ENCODE measurements at regions not wholly inside any gene's neighbourhood (a gene's known extent, or its start where the extent isn't known, plus 50 kb on each side); places are given as distances from the start of the nearest gene placed in this dataset.

GRCh38 chr4:14850455-14851097, 151.7 kb upstream of the CPEB2 start:
- TF ChIP-seq POLR2A (IDR thresholded peaks at IDR 0.05): no peak
- no peak for TF ChIP-seq POLR2AphosphoS5 (IDR thresholded peaks at IDR 0.05)
- TF ChIP-seq CTCF (IDR thresholded peaks at IDR 0.05): no peak
- Histone ChIP-seq H3K27ac (no peak overlapping the region), H3K4me3 (no peak overlapping the region), H3K36me3 (no peaks in the 10 kb centered on the region), H3K27me3 (replicated peaks; ENCODE audit: insufficient read depth) (no peaks in the 10 kb centered on the region), H3K9me3 (no peaks in the 10 kb centered on the region), H3K4me1 (replicated peaks) (no peaks in the 10 kb centered on the region)
- DNase-seq (ENCODE audit: low spot score): no peak
- 66% methylated on average over 1 of the region's 1 CpG for WGBS
- intact Hi-C loops (cut with DNase I): no loop called here

DNA sequence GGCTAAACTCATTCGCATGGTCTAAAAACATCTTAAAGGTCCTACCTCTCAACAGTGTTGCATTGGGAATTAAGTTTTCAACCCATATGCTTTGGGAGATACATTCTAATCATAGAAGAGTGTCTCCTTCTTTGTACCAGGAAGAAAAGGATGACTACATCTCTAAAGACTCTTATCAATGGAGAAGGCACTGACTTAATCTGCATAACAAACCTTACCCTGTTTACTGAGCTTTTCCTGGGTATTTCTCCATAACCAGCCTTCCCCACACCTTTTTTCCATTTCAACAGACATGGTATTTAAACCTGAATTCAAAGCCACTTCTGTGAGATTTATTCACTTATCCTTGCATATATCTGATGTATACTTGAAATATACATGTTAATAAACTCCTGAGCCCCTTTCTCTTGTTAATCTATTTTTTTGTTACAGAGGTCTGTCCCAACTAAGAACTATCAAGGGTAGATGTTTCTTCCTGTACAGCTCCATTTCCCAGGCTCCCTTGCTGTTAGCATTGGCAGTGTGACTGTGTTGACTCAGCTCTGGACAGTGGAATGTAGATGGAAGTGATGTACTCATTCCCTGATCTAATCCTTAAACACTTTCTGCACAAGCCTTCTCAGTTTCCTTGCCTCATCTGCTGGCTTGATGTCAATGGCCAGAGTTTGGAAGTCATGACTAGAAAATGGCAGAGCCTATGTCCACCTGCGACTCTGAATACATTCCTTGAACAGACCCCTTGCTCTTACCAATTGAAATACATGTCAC, 148.9 kb upstream of the CPEB2 start:
- TF ChIP-seq POLR2AphosphoS5 (IDR thresholded peaks at IDR 0.05) (peak; percentile 36), CTCF (IDR thresholded peaks at IDR 0.05) (no peak)

GRCh38 chr4:14855719-14856061, 146.6 kb upstream of the CPEB2 start:
- H3K27ac ChIP-seq: no peak overlapping the region
- WGBS: 82% methylated on average over 4 of the region's 4 CpGs

More for the DNA sequence above, 148.9 kb upstream of the CPEB2 start:
- no peak for DNase-seq (ENCODE audit: low spot score)
- 90% methylated on average over 2 of the region's 2 CpGs for whole genome bisulfite sequencing
- Histone ChIP-seq H3K4me3 (no peak overlapping the region), H3K4me1 (replicated peaks) (no peaks in the 10 kb centered on the region), H3K9me3 (no peaks in the 10 kb centered on the region), H3K27me3 (replicated peaks; ENCODE audit: insufficient read depth) (no peaks in the 10 kb centered on the region), H3K27ac (no peak overlapping the region), H3K36me3 (no peaks in the 10 kb centered on the region)
- intact Hi-C loops (cut with DNase I): no loop called here

GRCh38 chr4:14856062-14856933, 146.0 kb upstream of the CPEB2 start:
- no peaks in the 10 kb centered on the region for H3K4me1 ChIP-seq (replicated peaks)
- H3K27ac ChIP-seq: no peak overlapping the region
- H3K9me3 ChIP-seq: no peaks in the 10 kb centered on the region
- TF ChIP-seq CTCF (IDR thresholded peaks at IDR 0.05) (no peak), POLR2AphosphoS5 (IDR thresholded peaks at IDR 0.05) (peak; percentile 59)
- H3K27me3 ChIP-seq (replicated peaks; ENCODE audit: insufficient read depth): no peaks in the 10 kb centered on the region
- no peak overlapping the region for H3K4me3 ChIP-seq
- intact Hi-C loops (cut with DNase I): no loop called here
- DNase-seq (ENCODE audit: low spot score): peak; percentile 21
- 37% methylated on average over 5 of the region's 5 CpGs for WGBS
- no peaks in the 10 kb centered on the region for H3K36me3 ChIP-seq

More at GRCh38 chr4:14855719-14856061, 146.6 kb upstream of the CPEB2 start:
- Histone ChIP-seq H3K9me3 (no peaks in the 10 kb centered on the region), H3K36me3 (no peaks in the 10 kb centered on the region), H3K4me3 (no peak overlapping the region), H3K4me1 (replicated peaks) (no peaks in the 10 kb centered on the region), H3K27me3 (replicated peaks; ENCODE audit: insufficient read depth) (no peaks in the 10 kb centered on the region)
- intact Hi-C loops (cut with DNase I): no loop called here
- TF ChIP-seq POLR2A (IDR thresholded peaks at IDR 0.05) (no peak), CTCF (IDR thresholded peaks at IDR 0.05) (no peak), POLR2AphosphoS5 (IDR thresholded peaks at IDR 0.05) (no peak)
- no peak for DNase-seq (ENCODE audit: low spot score)
